GM12874 (cell line): ENCODE measurements at regions not wholly inside any gene's neighbourhood (a gene's known extent, or its start where the extent isn't known, plus 50 kb on each side); places are given as distances from the start of the nearest gene placed in this dataset.

Source experiments
- TF ChIP-seq, protein P1 (sequence below): IDR thresholded peaks from 2 replicates; pipeline ENCODE4 v1.5.1; 2011; ENCODE audit warnings: low read depth, mild to moderate bottlenecking, control low read depth, low read length, moderate library complexity; ENCODE audit not compliant: insufficient read depth

DNA sequence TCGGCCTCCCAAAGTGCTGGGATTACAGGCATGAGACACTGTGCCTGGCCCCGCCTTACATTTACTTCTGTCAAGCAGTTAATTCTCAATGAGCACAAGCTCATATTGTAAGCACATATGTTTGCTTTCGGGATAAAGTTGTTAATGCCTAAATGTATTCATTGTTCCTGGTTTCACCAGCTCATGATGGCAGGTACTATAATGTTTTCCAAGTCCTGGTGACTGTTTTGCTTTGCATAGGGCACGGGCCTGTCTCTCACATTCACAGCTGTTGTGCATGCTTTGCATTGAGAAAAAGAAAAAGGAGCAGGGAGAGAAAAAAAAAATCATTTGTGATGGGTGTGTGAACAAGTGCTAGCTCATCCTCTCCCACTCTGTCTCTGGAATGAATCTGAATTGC lies 661.2 kb upstream of the TENM3 start:
- TF ChIP-seq, protein P1, sequence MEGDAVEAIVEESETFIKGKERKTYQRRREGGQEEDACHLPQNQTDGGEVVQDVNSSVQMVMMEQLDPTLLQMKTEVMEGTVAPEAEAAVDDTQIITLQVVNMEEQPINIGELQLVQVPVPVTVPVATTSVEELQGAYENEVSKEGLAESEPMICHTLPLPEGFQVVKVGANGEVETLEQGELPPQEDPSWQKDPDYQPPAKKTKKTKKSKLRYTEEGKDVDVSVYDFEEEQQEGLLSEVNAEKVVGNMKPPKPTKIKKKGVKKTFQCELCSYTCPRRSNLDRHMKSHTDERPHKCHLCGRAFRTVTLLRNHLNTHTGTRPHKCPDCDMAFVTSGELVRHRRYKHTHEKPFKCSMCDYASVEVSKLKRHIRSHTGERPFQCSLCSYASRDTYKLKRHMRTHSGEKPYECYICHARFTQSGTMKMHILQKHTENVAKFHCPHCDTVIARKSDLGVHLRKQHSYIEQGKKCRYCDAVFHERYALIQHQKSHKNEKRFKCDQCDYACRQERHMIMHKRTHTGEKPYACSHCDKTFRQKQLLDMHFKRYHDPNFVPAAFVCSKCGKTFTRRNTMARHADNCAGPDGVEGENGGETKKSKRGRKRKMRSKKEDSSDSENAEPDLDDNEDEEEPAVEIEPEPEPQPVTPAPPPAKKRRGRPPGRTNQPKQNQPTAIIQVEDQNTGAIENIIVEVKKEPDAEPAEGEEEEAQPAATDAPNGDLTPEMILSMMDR, result no peak

DNA sequence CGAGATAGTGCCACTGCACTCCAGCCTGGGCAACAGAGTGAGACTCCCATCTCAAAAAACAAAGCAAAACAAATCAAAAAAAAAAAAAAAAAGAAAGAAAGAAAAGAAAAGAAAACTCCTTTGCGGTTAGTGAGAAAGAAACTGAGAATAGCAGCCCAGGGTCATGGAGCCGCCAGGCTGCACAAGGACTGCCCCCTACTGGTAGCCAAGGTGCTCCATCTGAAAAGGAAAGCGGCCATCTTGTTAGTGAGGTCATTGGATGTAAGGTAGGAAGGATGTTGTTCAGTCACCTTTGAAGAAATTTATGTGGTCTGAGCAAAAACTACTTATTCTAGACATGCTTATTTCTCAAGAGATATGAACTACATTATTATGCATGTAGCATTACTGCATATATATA lies 660.6 kb upstream of the TENM3 start:
- TF ChIP-seq, protein P1, result peak; percentile 28; the same call in 1 of the 2 replicates

DNA sequence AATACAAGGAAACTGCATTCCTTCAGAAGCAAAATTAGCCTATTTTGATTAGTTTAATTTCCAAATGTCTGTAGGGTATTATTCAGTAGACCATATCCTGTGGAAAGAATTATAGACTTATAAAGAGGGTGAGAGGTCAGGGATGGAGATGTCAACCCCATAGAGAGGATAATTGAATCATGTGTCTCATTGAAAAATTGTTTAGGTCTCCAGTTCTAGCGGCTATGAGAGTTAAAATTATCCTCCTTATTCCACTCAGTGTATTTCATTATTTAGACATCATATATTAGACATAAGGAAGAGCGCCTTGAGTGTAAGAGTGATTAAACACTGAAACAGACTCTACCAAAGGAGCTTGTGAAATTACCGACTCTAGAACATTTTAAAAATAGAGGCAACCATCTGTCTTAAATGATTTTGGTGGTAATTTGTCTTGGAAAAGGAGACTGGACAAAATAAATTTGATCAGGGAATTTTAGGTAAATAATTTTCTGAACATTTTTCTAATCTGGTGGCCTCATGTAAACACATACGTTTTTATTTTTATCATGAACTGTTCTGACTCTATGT lies 654.4 kb upstream of the TENM3 start:
- TF ChIP-seq, protein P1, result no peak

DNA sequence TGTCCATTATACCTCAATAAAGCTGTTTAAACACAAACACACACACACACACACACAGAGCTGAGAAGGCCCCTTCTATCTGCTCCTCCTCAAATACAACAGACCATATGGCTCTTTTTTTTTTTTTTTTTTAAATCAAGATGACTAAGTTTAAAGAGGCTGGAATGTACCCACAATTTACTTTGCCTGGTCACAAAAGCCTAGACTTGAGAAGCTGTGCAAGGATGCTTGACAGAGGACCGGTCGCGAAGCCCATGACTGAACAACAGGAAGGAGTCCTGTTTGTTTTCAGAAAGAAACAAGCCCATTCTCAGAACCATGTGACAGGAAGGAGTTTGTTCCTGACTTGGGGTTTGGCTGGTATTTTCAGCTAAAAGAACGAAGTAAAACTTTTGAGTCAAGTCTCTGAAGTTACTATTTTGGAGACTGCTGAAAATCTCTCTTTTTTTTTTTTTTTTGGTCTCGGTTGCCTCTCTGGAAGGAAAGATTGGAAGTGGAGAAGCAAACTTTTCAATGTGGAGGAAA lies 650.9 kb upstream of the TENM3 start:
- TF ChIP-seq, protein P1, result no peak

DNA sequence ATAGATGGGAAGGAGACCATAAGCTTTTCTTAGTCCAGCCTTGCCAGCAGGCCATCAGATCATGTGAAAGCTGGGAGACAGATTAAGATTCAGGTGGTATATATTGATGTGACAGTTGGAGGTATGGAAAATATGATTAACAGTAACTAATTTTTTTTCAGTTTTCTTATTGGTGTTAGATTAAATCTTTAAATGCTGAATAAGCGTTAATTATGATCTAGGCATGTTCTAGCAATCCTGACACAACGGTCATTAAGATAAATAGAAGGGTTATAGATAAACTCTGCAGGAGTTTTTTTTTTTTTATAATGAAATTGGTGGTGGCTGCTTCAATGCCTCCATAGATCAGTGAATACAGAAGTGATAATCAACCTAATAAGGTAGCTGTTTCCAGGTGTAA lies 649.5 kb upstream of the TENM3 start:
- TF ChIP-seq, protein P1, result no peak

DNA sequence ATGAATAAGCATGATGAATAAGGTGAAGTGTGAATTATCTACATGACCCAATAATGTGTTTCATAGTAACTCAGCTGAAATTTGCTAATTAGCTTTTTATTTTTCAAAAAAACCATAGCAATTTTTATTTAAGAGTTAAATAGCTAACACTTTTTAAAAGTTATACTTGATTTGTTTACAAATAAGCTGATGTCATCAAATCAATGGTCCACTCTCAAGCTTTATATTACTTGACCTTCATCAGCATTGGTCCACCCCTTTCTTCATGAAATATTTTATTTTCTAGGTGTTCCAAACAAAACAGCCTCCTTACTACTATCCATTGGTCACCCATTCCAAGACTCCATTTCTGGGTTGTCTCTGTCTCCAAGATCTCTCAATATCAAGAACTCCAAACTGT lies 649.0 kb upstream of the TENM3 start:
- TF ChIP-seq, protein P1, result no peak

DNA sequence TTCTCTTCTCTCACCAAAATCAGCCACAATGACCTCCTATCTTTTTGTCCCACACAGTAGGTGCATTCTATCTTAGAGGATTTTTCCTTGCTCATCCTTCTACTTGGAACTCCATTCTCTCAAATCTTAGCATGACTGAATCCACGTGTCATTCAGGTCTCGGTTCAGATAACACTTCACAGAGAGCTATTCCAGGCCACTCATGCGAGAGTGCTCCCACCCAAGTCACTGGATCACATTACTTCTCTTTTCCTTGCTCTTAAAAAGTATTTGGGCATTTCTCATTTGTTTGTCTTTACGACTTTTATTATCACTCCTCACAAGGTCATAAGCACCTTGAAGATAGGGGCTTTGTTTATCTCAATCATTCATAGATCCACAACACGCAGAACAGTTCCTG lies 647.5 kb upstream of the TENM3 start:
- TF ChIP-seq, protein P1, result no peak
